GM23338 (cell line): ENCODE measurements at regions not wholly inside any gene's neighbourhood (a gene's known extent, or its start where the extent isn't known, plus 50 kb on each side); places are given as distances from the start of the nearest gene placed in this dataset.

ENCODE experiments used
- ATAC-seq: fragments of 200-7000 bp; cut with Tn5 transposase; 3 replicates; pipeline ENCODE4 v1.9.1; 2020
- DNase-seq: peaks from one replicate; pipeline ENCODE4 v3.0.0-alpha.2; 2015; ENCODE audit warnings: low spot score
- H2AFZ ChIP-seq: fragments of 200-600 bp; sonication (generic); 2 replicates; pipeline ENCODE4 v1.8.0; 2016; ENCODE audit warnings: antibody characterized with exemption, mild to moderate bottlenecking, moderate library complexity
- H3F3A ChIP-seq: fragments of 200-600 bp; sonication (generic); replicated peaks from 2 replicates; pipeline ENCODE4 v1.8.0; 2017; ENCODE audit warnings: antibody characterized with exemption, mixed run types, low read depth
- H3K27ac ChIP-seq: fragments of 200-600 bp; sonication (generic); 2 replicates; pipeline ENCODE4 v1.6.1; 2016; ENCODE audit warnings: low read depth
- H3K27me3 ChIP-seq: fragments of 200-600 bp; sonication (generic); 2 replicates; pipeline ENCODE4 v1.8.0; 2016; ENCODE audit warnings: mild to moderate bottlenecking, mixed run types, moderate library complexity; ENCODE audit not compliant: insufficient read depth
- H3K36me3 ChIP-seq: fragments of 200-600 bp; sonication (generic); 2 replicates; pipeline ENCODE4 v1.8.0; 2016; ENCODE audit warnings: mild to moderate bottlenecking; ENCODE audit not compliant: insufficient read depth
- H3K4me1 ChIP-seq: fragments of 200-600 bp; sonication (generic); 2 replicates; pipeline ENCODE4 v1.8.0; 2016; ENCODE audit warnings: mild to moderate bottlenecking, moderate library complexity; ENCODE audit not compliant: insufficient read depth
- H3K4me2 ChIP-seq: fragments of 200-600 bp; sonication (generic); 2 replicates; pipeline ENCODE4 v1.7.1; 2017; ENCODE audit warnings: mixed run types
- H3K4me3 ChIP-seq: fragments of 200-600 bp; sonication (generic); 2 replicates; pipeline ENCODE4 v1.6.1; 2016; ENCODE audit warnings: mixed run types
- H3K79me2 ChIP-seq: fragments of 200-600 bp; sonication (generic); replicated peaks from 2 replicates; pipeline ENCODE4 v1.8.0; 2017; ENCODE audit warnings: mild to moderate bottlenecking; ENCODE audit not compliant: insufficient read depth
- H3K9me2 ChIP-seq: fragments of 200-600 bp; sonication (generic); 2 replicates; pipeline ENCODE4 v1.8.0; 2017; ENCODE audit not compliant: insufficient read depth
- H4K20me1 ChIP-seq: fragments of 200-600 bp; sonication (generic); replicated peaks from 2 replicates; pipeline ENCODE4 v1.8.0; 2017; ENCODE audit warnings: mild to moderate bottlenecking; ENCODE audit not compliant: insufficient read depth
- H3K27ac Mint-ChIP-seq: 2 replicates; pipeline ENCODE4 v1.8.0; 2020; ENCODE audit warnings: inconsistent platforms, mild to moderate bottlenecking, moderate library complexity, mixed read lengths
- H3K27me3 Mint-ChIP-seq: 3 replicates; pipeline ENCODE4 v1.8.0; 2022; ENCODE audit warnings: low read depth, mild to moderate bottlenecking, moderate library complexity, mixed read lengths, inconsistent platforms; ENCODE audit not compliant: insufficient read depth, poor library complexity
- H3K36me3 Mint-ChIP-seq: 3 replicates; pipeline ENCODE4 v1.8.0; 2021; ENCODE audit warnings: low read depth, mild to moderate bottlenecking, inconsistent platforms, moderate library complexity, mixed read lengths
- H3K4me1 Mint-ChIP-seq: 3 replicates; pipeline ENCODE4 v1.8.0; 2020; ENCODE audit warnings: mild to moderate bottlenecking, inconsistent platforms, mixed read lengths
- H3K4me3 Mint-ChIP-seq: 3 replicates; pipeline ENCODE4 v1.8.0; 2021; ENCODE audit warnings: moderate library complexity, mild to moderate bottlenecking, inconsistent platforms, mixed read lengths
- H3K9me3 Mint-ChIP-seq: 3 replicates; pipeline ENCODE4 v1.8.0; 2020; ENCODE audit warnings: moderate library complexity, mild to moderate bottlenecking, inconsistent platforms, mixed read lengths
- CREB1 ChIP-seq: fragments of 250-450 bp; sonication (Bioruptor Pico); IDR thresholded peaks from 2 replicates; pipeline ENCODE4 v1.5.0; 2020; ENCODE audit warnings: low read depth, mild to moderate bottlenecking, moderate library complexity
- JUNB ChIP-seq: IDR thresholded peaks from one replicate; pipeline ENCODE4 v1.6.1; 2016; ENCODE audit warnings: antibody characterized with exemption; ENCODE audit not compliant: unreplicated experiment
- NANOG ChIP-seq: IDR thresholded peaks from 2 replicates; pipeline ENCODE4 v1.6.1; 2016; ENCODE audit warnings: antibody characterized with exemption, borderline replicate concordance
- STAT1 ChIP-seq: IDR thresholded peaks from one replicate; pipeline ENCODE4 v1.6.1; 2016; ENCODE audit warnings: antibody characterized with exemption; ENCODE audit not compliant: unreplicated experiment
- ZNF114 ChIP-seq: fragments of 250-450 bp; sonication (Bioruptor Pico); IDR thresholded peaks from 2 replicates; pipeline ENCODE4 v1.5.0; 2020; ENCODE audit warnings: mild to moderate bottlenecking, moderate library complexity
- ZNF331 ChIP-seq: fragments of 250-450 bp; sonication (Bioruptor Pico); IDR thresholded peaks from 2 replicates; pipeline ENCODE4 v1.5.0; 2020; ENCODE audit warnings: low read depth, mild to moderate bottlenecking, moderate library complexity
- TF ChIP-seq, protein P1 (sequence below): IDR thresholded peaks from one replicate; pipeline ENCODE4 v1.6.1; 2018; ENCODE audit warnings: antibody characterized with exemption; ENCODE audit not compliant: unreplicated experiment
- TF ChIP-seq, protein P2 (sequence below), 2 experiments: fragments of 200-600 bp in 1 of 2; sonication (generic) in 1 of 2; conservative IDR thresholded peaks; 2 replicates each; pipeline versions ENCODE4 v1.5.1 to v1.6.1; 2016 to 2017; ENCODE audit warnings: antibody characterized with exemption in 2 of 2, low read depth in 2 of 2, mild to moderate bottlenecking in 2 of 2, moderate library complexity in 1 of 2
- TF ChIP-seq, protein P3 (sequence below): fragments of 250-450 bp; sonication (Bioruptor Pico); IDR thresholded peaks from 2 replicates; pipeline ENCODE4 v1.5.0; 2020; ENCODE audit warnings: mild to moderate bottlenecking, moderate library complexity

- TF ChIP-seq, protein P1, sequence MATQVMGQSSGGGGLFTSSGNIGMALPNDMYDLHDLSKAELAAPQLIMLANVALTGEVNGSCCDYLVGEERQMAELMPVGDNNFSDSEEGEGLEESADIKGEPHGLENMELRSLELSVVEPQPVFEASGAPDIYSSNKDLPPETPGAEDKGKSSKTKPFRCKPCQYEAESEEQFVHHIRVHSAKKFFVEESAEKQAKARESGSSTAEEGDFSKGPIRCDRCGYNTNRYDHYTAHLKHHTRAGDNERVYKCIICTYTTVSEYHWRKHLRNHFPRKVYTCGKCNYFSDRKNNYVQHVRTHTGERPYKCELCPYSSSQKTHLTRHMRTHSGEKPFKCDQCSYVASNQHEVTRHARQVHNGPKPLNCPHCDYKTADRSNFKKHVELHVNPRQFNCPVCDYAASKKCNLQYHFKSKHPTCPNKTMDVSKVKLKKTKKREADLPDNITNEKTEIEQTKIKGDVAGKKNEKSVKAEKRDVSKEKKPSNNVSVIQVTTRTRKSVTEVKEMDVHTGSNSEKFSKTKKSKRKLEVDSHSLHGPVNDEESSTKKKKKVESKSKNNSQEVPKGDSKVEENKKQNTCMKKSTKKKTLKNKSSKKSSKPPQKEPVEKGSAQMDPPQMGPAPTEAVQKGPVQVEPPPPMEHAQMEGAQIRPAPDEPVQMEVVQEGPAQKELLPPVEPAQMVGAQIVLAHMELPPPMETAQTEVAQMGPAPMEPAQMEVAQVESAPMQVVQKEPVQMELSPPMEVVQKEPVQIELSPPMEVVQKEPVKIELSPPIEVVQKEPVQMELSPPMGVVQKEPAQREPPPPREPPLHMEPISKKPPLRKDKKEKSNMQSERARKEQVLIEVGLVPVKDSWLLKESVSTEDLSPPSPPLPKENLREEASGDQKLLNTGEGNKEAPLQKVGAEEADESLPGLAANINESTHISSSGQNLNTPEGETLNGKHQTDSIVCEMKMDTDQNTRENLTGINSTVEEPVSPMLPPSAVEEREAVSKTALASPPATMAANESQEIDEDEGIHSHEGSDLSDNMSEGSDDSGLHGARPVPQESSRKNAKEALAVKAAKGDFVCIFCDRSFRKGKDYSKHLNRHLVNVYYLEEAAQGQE: no peak
- TF ChIP-seq, protein P2, sequence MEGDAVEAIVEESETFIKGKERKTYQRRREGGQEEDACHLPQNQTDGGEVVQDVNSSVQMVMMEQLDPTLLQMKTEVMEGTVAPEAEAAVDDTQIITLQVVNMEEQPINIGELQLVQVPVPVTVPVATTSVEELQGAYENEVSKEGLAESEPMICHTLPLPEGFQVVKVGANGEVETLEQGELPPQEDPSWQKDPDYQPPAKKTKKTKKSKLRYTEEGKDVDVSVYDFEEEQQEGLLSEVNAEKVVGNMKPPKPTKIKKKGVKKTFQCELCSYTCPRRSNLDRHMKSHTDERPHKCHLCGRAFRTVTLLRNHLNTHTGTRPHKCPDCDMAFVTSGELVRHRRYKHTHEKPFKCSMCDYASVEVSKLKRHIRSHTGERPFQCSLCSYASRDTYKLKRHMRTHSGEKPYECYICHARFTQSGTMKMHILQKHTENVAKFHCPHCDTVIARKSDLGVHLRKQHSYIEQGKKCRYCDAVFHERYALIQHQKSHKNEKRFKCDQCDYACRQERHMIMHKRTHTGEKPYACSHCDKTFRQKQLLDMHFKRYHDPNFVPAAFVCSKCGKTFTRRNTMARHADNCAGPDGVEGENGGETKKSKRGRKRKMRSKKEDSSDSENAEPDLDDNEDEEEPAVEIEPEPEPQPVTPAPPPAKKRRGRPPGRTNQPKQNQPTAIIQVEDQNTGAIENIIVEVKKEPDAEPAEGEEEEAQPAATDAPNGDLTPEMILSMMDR (conservative IDR thresholded peaks at IDR 0.05; ENCODE audit: low read depth in 2 of 2): no peak
- no peak for TF ChIP-seq STAT1
- no peak for TF ChIP-seq NANOG
- no peak for TF ChIP-seq CREB1 (CRISPR knock-in tag)
These were observed 211.7 kb downstream of the NHLRC3 start (continued) for GRCh38 chr13:39249982-39250381.

GRCh38 chr13:39250440-39250839 lies 212.2 kb downstream of the NHLRC3 start:
- no peaks in the 10 kb centered on the region for H3K27me3 Mint-ChIP-seq
- H3K9me3 Mint-ChIP-seq: no peaks in the 10 kb centered on the region
- H4K20me1 ChIP-seq: no peaks in the 10 kb centered on the region
- no peaks in the 10 kb centered on the region for H3K36me3 ChIP-seq
- H3K4me2 ChIP-seq: no peak overlapping the region
- H3K4me1 ChIP-seq: no peaks in the 10 kb centered on the region
- no peaks in the 10 kb centered on the region for H3K9me2 ChIP-seq
- H3K4me3 ChIP-seq: no peak overlapping the region
- H3K27ac ChIP-seq: no peak overlapping the region
- DNase-seq (no peak), ATAC-seq (no peak)
- H3K79me2 ChIP-seq: no peaks in the 10 kb centered on the region
- H3K4me1 Mint-ChIP-seq: no peaks in the 10 kb centered on the region
- H2AFZ ChIP-seq: no peak overlapping the region; the same call in 1 of the 2 replicates
- H3F3A ChIP-seq: no peaks in the 10 kb centered on the region
- H3K27me3 ChIP-seq: no peaks in the 10 kb centered on the region
- H3K36me3 Mint-ChIP-seq: no peaks in the 10 kb centered on the region
- no peak overlapping the region for H3K27ac Mint-ChIP-seq
- no peak overlapping the region for H3K4me3 Mint-ChIP-seq
- TF ChIP-seq CREB1 (CRISPR knock-in tag) (no peak), ZNF114 (CRISPR knock-in tag) (no peak), JUNB (no peak), ZNF331 (CRISPR knock-in tag) (no peak), NANOG (no peak), STAT1 (no peak)
- TF ChIP-seq, protein P3, sequence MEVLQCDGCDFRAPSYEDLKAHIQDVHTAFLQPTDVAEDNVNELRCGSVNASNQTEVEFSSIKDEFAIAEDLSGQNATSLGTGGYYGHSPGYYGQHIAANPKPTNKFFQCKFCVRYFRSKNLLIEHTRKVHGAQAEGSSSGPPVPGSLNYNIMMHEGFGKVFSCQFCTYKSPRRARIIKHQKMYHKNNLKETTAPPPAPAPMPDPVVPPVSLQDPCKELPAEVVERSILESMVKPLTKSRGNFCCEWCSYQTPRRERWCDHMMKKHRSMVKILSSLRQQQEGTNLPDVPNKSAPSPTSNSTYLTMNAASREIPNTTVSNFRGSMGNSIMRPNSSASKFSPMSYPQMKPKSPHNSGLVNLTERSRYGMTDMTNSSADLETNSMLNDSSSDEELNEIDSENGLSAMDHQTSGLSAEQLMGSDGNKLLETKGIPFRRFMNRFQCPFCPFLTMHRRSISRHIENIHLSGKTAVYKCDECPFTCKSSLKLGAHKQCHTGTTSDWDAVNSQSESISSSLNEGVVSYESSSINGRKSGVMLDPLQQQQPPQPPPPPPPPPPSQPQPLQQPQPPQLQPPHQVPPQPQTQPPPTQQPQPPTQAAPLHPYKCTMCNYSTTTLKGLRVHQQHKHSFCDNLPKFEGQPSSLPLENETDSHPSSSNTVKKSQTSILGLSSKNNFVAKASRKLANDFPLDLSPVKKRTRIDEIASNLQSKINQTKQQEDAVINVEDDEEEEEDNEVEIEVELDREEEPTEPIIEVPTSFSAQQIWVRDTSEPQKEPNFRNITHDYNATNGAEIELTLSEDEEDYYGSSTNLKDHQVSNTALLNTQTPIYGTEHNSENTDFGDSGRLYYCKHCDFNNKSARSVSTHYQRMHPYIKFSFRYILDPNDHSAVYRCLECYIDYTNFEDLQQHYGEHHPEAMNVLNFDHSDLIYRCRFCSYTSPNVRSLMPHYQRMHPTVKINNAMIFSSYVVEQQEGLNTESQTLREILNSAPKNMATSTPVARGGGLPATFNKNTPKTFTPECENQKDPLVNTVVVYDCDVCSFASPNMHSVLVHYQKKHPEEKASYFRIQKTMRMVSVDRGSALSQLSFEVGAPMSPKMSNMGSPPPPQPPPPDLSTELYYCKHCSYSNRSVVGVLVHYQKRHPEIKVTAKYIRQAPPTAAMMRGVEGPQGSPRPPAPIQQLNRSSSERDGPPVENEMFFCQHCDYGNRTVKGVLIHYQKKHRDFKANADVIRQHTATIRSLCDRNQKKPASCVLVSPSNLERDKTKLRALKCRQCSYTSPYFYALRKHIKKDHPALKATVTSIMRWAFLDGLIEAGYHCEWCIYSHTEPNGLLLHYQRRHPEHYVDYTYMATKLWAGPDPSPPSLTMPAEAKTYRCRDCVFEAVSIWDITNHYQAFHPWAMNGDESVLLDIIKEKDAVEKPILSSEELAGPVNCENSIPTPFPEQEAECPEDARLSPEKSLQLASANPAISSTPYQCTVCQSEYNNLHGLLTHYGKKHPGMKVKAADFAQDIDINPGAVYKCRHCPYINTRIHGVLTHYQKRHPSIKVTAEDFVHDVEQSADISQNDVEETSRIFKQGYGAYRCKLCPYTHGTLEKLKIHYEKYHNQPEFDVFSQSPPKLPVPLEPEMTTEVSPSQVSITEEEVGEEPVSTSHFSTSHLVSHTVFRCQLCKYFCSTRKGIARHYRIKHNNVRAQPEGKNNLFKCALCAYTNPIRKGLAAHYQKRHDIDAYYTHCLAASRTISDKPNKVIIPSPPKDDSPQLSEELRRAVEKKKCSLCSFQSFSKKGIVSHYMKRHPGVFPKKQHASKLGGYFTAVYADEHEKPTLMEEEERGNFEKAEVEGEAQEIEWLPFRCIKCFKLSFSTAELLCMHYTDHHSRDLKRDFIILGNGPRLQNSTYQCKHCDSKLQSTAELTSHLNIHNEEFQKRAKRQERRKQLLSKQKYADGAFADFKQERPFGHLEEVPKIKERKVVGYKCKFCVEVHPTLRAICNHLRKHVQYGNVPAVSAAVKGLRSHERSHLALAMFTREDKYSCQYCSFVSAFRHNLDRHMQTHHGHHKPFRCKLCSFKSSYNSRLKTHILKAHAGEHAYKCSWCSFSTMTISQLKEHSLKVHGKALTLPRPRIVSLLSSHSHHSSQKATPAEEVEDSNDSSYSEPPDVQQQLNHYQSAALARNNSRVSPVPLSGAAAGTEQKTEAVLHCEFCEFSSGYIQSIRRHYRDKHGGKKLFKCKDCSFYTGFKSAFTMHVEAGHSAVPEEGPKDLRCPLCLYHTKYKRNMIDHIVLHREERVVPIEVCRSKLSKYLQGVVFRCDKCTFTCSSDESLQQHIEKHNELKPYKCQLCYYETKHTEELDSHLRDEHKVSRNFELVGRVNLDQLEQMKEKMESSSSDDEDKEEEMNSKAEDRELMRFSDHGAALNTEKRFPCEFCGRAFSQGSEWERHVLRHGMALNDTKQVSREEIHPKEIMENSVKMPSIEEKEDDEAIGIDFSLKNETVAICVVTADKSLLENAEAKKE: no peak
- TF ChIP-seq, protein P2 (conservative IDR thresholded peaks at IDR 0.05; ENCODE audit: low read depth in 2 of 2): no peak
